ENCODE measurements at regions not wholly inside any gene's neighbourhood (a gene's known extent, or its start where the extent isn't known, plus 50 kb on each side); places are given as distances from the start of the nearest gene placed in this dataset.

GRCh38 chr5:72722792-72723452 lies 93.5 kb upstream of the TNPO1 start:
- Histone ChIP-seq H3F3A (ENCODE audit: insufficient read depth, low read length) (no peaks in the 10 kb centered on the region), H3K27me3 (ENCODE audit: insufficient read depth, low read length) (no peaks in the 10 kb centered on the region), H4K20me1 (ENCODE audit: insufficient read depth, low read length) (no peaks in the 10 kb centered on the region), H3K4me2 (ENCODE audit: low read length) (no peak overlapping the region), H3K4me1 (ENCODE audit: insufficient read depth, low read length, severe bottlenecking) (no peaks in the 10 kb centered on the region), H3K9me2 (ENCODE audit: low read depth, low read length) (no peaks in the 10 kb centered on the region), H3K36me3 (ENCODE audit: insufficient read depth, low read length) (no peaks in the 10 kb centered on the region), H3K79me2 (ENCODE audit: insufficient read depth, low read length) (no peaks in the 10 kb centered on the region), H2AFZ (ENCODE audit: low read length) (no peak overlapping the region), H3K9me3 (ENCODE audit: low read length) (no peaks in the 10 kb centered on the region), H3K4me3 (ENCODE audit: low read depth, low read length, poor library complexity, severe bottlenecking) (no peak overlapping the region), H3K9ac (ENCODE audit: low read length) (no peak overlapping the region), H3K27ac (ENCODE audit: low read depth, low read length, poor library complexity, severe bottlenecking) (no peak overlapping the region)
- no peak for TF ChIP-seq CTCF (IDR thresholded peaks at IDR 0.05; ENCODE audit: low read length)
- no peak for TF ChIP-seq EZH2 (IDR thresholded peaks at IDR 0.05; ENCODE audit: borderline replicate concordance, low read length)

GRCh38 chr5:72721844-72722243 lies 94.6 kb upstream of the TNPO1 start:
- no peaks in the 10 kb centered on the region for H3K9me2 ChIP-seq (ENCODE audit: low read depth, low read length)
- H3K4me1 ChIP-seq (ENCODE audit: insufficient read depth, low read length, severe bottlenecking): no peaks in the 10 kb centered on the region
- no peaks in the 10 kb centered on the region for H3K9me3 ChIP-seq (ENCODE audit: low read length)
- no peak overlapping the region for H3K4me2 ChIP-seq (ENCODE audit: low read length)
- H3K27me3 ChIP-seq (ENCODE audit: insufficient read depth, low read length): no peaks in the 10 kb centered on the region
- no peaks in the 10 kb centered on the region for H4K20me1 ChIP-seq (ENCODE audit: insufficient read depth, low read length)
- no peak overlapping the region for H3K4me3 ChIP-seq (ENCODE audit: low read depth, low read length, poor library complexity, severe bottlenecking)
- H3K79me2 ChIP-seq (ENCODE audit: insufficient read depth, low read length): no peaks in the 10 kb centered on the region
- no peak overlapping the region for H3K27ac ChIP-seq (ENCODE audit: low read depth, low read length, poor library complexity, severe bottlenecking)
- TF ChIP-seq EZH2 (IDR thresholded peaks at IDR 0.05; ENCODE audit: borderline replicate concordance, low read length): no peak
- TF ChIP-seq CTCF (IDR thresholded peaks at IDR 0.05; ENCODE audit: low read length): no peak
- H3K36me3 ChIP-seq (ENCODE audit: insufficient read depth, low read length): no peaks in the 10 kb centered on the region
- no peak overlapping the region for H2AFZ ChIP-seq (ENCODE audit: low read length)
- H3K9ac ChIP-seq (ENCODE audit: low read length): no peak overlapping the region
- H3F3A ChIP-seq (ENCODE audit: insufficient read depth, low read length): no peaks in the 10 kb centered on the region

GRCh38 chr5:72720205-72720604 lies 96.3 kb upstream of the TNPO1 start:
- no peak overlapping the region for H3K4me3 ChIP-seq (ENCODE audit: low read depth, low read length, poor library complexity, severe bottlenecking)
- no peaks in the 10 kb centered on the region for H3K4me1 ChIP-seq (ENCODE audit: insufficient read depth, low read length, severe bottlenecking)
- H3K9me2 ChIP-seq (ENCODE audit: low read depth, low read length): no peaks in the 10 kb centered on the region
- no peak overlapping the region for H3K27ac ChIP-seq (ENCODE audit: low read depth, low read length, poor library complexity, severe bottlenecking)
- no peak overlapping the region for H2AFZ ChIP-seq (ENCODE audit: low read length)
- TF ChIP-seq EZH2 (IDR thresholded peaks at IDR 0.05; ENCODE audit: borderline replicate concordance, low read length) (no peak), CTCF (IDR thresholded peaks at IDR 0.05; ENCODE audit: low read length) (no peak)
- no peaks in the 10 kb centered on the region for H3K36me3 ChIP-seq (ENCODE audit: insufficient read depth, low read length)
- H3F3A ChIP-seq (ENCODE audit: insufficient read depth, low read length): no peaks in the 10 kb centered on the region
- H3K9ac ChIP-seq (ENCODE audit: low read length): no peak overlapping the region
- H3K9me3 ChIP-seq (ENCODE audit: low read length): no peaks in the 10 kb centered on the region
- no peaks in the 10 kb centered on the region for H4K20me1 ChIP-seq (ENCODE audit: insufficient read depth, low read length)
- H3K4me2 ChIP-seq (ENCODE audit: low read length): no peak overlapping the region
- H3K27me3 ChIP-seq (ENCODE audit: insufficient read depth, low read length): no peaks in the 10 kb centered on the region
- no peaks in the 10 kb centered on the region for H3K79me2 ChIP-seq (ENCODE audit: insufficient read depth, low read length)

Measured in OCI-LY1 (cell line).